HG02852 (cell line): ENCODE measurements at regions not wholly inside any gene's neighbourhood (a gene's known extent, or its start where the extent isn't known, plus 50 kb on each side); places are given as distances from the start of the nearest gene placed in this dataset.
"Not testable (repeated sequence)": the region's sequence is repeated elsewhere in the genome, so short reads cannot be mapped to it uniquely, and the experiment has no call there.

Source experiments
- ATAC-seq: cut with Tn5 transposase; IDR thresholded peaks from one replicate; pipeline ENCODE4 v1.9.1; 2021; ENCODE audit warnings: mild to moderate bottlenecking, moderate library complexity; ENCODE audit not compliant: unreplicated experiment

GRCh38 chr18:41639218-41639617 is 315.8 kb upstream of the PIK3C3 start:
- no peak for ATAC-seq

- not testable (repeated sequence) for ATAC-seq
Measured at GRCh38 chr18:41631723-41632285, 323.2 kb upstream of the PIK3C3 start.

GRCh38 chr18:41630232-41630886 is 324.7 kb upstream of the PIK3C3 start:
- no peak for ATAC-seq

GRCh38 chr18:41624460-41624859 is 330.6 kb upstream of the PIK3C3 start:
- no peak for ATAC-seq

GRCh38 chr18:41621177-41621576 is 333.9 kb upstream of the PIK3C3 start:
- no peak for ATAC-seq

- no peak for ATAC-seq
Measured at GRCh38 chr18:41618147-41618546, 336.9 kb upstream of the PIK3C3 start.

GRCh38 chr18:41617647-41618046 is 337.4 kb upstream of the PIK3C3 start:
- no peak for ATAC-seq

GRCh38 chr18:41613003-41613609 is 341.9 kb upstream of the PIK3C3 start:
- no peak for ATAC-seq

- ATAC-seq, result no peak
Measured at GRCh38 chr18:41604964-41605363, 350.1 kb upstream of the PIK3C3 start.

- ATAC-seq, result no peak
Measured at GRCh38 chr18:41602034-41602433, 353.0 kb upstream of the PIK3C3 start.

GRCh38 chr18:41600693-41601391 is 354.2 kb upstream of the PIK3C3 start:
- ATAC-seq, result no peak

GRCh38 chr18:41599466-41599865 is 355.6 kb upstream of the PIK3C3 start:
- no peak for ATAC-seq

GRCh38 chr18:41594582-41594981 is 360.5 kb upstream of the PIK3C3 start:
- no peak for ATAC-seq

GRCh38 chr18:41593171-41593675 is 361.8 kb upstream of the PIK3C3 start:
- ATAC-seq, result no peak

- no peak for ATAC-seq
Measured at GRCh38 chr18:41587976-41588375, 367.1 kb upstream of the PIK3C3 start.

GRCh38 chr18:41585512-41585911 is 369.5 kb upstream of the PIK3C3 start:
- no peak for ATAC-seq

GRCh38 chr18:41579185-41579584 is 375.8 kb upstream of the PIK3C3 start:
- ATAC-seq, result no peak

- no peak for ATAC-seq
Measured at GRCh38 chr18:41577529-41577928, 377.5 kb upstream of the PIK3C3 start.

- ATAC-seq, result no peak
Measured at GRCh38 chr18:41576643-41577042, 378.4 kb upstream of the PIK3C3 start.

- ATAC-seq, result no peak
Measured at GRCh38 chr18:41569867-41570266, 385.2 kb upstream of the PIK3C3 start.

GRCh38 chr18:41561961-41562360 is 393.1 kb upstream of the PIK3C3 start:
- no peak for ATAC-seq

GRCh38 chr18:41558715-41559114 is 396.3 kb upstream of the PIK3C3 start:
- no peak for ATAC-seq
